Renal cortex interstitium (tissue), 11 donors: ENCODE measurements at regions not wholly inside any gene's neighbourhood (a gene's known extent, or its start where the extent isn't known, plus 50 kb on each side); places are given as distances from the start of the nearest gene placed in this dataset.
A peak's percentile ranks its signal among the peaks of the same experiment; 100 is the strongest.
"Not testable (repeated sequence)": the region's sequence is repeated elsewhere in the genome, so short reads cannot be mapped to it uniquely, and the experiment has no call there.

Source experiments
- DNase-seq, 11 donors: peaks; one replicate each; pipeline ENCODE4 v3.0.0-alpha.2; 2013; ENCODE audit warnings: low read depth in 9 of 11, low spot score in 4 of 11; ENCODE audit errors: extremely low read depth in 1 of 11

DNA sequence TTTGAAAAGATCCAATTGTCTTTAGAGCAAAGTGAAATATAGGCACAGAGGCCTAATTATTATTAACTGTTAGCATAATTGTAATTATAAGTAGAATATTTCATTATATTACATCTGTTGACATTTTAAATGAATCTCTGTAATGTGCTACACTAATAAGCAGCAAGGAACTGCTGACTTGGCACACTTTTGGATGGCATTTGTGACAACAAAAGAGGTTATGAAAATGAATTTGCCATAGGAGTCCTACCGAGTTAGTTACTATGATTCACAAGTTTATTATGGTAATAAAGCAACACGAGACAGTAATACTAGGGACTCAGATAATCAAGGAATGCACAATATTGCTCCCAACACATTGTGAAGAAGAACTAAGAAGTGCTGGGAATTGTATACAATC is 213.8 kb upstream of the PCDH9 start:
- no peak for DNase-seq

DNA sequence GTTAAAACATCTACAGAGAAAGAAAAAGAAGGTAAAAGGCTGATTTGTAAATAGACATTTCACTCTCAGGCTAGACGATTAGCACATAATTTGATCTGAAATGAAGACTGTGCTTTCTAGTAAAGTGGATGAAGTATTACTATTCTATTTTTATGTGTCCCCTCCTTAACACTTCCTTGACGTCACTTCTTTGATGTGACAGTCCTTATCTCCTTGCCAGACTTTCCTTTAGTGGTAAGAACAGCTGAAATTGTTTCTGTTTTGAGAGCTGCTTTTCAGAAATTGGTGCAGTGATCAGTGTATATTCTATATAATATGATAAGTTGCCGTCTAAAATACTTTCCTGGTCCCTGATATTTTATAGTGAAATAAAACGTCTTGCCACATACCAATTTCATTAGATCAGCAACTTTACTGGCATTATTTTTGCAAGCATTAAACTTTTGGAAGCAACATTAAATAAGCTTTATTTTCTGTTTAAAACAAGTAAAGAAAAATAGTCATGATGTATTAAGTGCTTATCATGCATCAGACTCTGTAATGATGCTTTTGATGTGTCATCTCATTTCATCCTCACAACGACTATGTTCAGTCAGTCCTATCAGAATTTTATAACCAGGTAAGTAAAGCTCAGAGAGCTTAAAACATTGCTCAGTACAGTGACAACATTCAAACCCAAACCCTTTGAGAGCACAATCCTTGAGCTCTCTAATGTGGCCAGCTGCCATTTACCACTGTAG is 210.3 kb upstream of the PCDH9 start:
- DNase-seq = peak in 1 of 11 donors; percentile 0

DNA sequence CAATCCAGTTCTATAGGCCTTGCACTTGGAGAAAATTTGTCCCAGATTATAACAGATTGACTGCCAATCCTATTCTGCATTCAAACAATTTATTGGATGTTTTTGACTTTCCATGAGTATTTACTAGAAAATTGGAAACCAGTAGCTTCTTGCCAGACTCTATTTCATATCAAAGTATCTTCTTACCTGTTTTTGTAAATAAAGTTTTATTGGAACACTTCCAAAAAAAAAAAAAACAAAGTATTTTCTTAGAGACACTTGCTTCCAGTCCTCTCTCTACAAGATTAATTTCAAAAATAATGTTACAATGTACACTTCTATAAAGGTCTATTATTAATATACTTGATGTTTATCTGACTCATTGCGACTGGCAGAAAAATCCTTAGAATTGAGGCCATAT is 209.2 kb upstream of the PCDH9 start:
- DNase-seq = no peak

DNA sequence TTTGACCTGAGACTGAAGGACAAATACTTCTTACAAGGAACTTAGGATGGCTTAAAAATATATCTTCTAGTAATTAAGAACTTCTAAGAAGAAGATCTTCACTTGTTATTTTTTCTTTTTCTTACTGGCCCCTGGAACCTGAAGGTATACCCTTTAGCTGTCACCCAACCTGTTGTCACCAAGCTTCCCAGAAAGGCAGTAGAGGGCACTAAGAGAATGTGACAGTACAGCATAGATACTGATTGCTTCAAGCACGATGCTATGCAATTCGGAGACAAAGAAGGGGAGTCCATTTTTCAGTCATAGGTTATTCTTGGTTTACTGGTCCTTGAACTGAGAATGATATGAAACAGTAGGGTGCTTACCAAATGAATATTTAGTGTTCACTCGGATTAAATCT is 208.3 kb upstream of the PCDH9 start:
- no peak for DNase-seq

DNA sequence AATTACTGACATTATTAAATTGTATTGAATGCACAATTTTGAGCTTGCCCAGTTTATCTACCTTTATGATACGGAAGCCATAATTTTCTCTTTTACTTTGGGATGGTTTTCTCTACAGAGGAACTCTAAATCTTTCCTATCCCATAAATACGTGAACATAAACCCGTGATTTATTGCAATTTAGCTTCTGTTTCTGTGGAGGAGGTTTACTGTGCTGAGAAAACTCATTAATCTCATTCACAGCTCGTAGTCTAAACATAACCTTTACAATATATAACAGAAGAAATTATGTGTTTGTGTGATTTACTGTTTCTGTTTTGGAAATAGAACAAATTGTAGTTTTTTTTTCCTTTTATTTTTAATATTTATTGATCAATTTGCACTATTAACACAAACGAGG is 207.1 kb upstream of the PCDH9 start:
- peak in 7 of 11 donors; percentile 7 to 11 (median 9) for DNase-seq

DNA sequence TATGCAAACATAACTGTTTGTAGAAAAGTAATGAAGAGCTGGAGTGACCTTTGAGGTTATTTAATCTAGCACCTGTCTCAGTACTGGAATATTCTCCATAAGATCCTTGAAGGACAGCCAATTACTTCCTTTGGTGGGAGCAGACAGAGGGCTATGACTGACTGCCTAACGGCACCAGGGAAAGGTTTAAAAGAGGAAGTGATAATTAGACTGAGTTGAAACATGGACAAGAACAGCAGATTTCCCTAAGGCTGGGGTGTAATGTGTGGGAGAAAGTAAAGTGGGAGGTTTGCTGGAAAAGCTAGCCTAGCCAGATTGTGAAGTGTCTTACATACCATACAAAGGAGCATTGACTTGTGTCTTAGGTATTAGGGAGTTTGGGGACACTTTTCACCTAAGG is 191.3 kb upstream of the PCDH9 start:
- no peak for DNase-seq

DNA sequence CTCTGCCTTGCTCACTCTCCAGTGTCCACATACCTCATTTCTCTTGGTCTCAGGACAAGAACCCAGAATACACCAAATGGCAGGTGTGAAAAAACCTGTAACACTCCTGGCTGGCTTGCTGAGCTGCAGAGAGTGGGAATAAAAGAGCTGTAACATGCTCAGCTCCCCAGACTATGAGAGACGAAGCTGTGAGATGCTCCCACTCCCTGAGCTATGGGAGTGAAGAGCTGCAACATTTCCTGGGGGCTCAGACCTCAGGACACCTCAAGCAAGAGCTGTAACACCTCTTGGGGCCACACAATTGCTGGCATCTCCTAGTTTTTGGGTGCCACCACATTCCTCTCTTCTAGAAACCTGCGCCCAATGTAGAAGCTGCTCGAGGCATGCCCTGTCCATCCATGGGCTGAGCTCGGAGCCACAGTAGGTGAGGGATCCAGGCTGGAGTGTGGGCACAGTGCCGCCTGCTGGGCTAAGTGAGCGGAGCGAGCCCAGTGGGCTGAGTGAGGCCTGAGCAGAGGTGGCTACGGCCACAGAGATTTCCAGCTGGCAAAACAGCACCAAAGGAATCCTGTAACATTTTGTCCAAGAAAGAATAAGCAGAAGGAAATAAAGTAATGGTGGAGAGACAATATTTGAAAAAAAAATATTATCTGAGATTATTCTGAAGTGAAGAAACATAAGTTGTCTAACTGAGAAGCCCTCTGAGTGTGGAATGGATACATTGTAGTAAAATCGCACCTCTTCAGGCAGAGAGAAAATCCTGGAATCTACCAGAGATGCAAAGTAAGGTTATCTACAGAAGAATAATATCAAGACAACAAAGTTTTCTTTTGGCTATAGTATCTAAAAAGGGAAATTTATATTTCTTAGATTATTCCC is 186.2 kb upstream of the PCDH9 start:
- no peak for DNase-seq

DNA sequence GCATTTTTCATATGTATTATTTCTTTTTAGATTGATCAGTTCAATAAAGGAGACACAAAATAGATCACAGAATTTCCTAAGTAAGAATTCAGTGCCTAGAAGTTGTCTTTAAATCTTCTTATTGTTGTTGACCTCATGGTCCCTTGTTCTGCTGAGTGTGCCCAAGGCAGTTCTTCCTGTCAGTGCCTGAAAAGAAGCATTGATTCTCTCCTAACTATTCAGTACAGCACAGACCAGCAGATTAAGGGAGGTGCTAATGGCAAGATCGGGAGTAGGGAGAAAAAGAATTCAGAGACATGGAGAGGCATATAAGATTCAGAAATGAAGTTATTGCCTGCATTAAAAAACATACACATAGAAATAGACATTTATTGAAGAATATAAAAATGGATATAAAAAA is 180.5 kb upstream of the PCDH9 start:
- DNase-seq = no peak

DNA sequence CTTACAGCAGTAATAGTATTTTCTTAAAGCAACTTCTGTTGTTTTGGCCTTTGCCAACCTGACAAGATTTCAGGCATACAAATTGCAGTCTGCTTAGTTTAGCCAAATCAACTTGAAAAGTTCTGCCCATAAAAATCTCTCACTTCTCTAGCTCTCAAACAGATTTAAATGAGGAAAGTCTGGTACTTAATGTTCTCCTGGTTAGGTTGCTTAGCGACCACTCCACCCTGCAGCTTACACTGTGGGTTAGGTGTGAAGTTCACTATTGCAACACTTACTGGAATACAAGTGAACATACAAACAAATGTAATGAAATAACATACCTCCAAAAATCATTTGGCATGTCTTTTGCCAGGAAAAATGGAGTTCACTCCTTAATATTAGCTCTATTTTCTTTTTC is 178.7 kb upstream of the PCDH9 start:
- DNase-seq = no peak

DNA sequence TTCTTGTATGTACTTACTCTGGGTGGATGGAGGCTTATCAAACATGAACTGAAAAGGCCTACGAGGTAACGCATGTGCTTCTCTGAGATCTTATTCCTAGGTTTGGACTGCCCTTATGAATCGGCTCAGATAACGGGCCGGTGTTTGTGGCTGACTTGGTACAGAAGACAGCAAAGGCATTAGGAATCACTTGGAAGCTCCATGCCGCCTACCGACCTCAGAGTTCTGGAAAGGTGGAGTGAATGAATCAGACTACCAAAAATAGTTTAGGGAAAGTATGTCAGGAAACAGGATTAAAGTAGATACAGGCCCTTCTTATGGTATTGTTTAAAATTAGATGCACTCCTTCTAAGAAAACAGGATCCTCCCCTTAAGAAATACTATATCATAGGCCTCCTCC is 172.4 kb upstream of the PCDH9 start:
- no peak for DNase-seq

DNA sequence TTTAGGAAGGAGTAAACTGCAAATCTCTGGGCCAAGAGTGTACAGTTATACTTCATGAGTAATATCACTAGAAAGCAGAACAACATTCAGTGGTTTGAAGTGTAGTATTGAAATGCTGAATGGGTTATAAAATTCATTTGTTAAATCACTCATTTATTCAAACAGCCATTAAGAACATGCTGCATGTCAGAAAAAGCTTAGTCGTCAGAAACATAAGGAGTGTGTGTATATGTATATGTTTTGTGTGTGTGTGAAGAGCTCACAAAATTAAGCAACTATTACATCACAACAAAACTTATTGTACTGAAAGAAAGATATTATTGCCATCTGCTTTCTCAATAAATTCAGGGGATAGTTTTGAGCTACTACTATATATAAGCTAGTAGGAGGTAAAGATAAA is 165.4 kb upstream of the PCDH9 start:
- no peak for DNase-seq

DNA sequence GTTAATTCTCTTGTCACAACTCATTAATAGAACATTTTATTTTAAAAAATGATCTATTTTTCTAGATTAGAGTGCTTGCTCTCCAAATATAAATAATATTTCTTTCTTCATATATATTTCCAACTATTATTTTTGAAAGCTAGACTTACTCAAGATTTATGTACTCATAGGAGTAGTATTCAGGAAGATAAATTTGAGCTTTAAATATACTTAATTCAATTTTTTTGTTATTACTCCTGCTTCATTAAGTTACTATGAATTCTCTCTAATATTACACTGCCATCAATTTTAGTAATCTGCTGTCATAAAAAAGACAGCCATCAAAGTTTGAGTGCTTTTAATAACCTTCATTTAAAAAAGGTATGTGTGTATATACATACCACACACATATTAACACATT is 161.9 kb upstream of the PCDH9 start:
- DNase-seq = no peak

DNA sequence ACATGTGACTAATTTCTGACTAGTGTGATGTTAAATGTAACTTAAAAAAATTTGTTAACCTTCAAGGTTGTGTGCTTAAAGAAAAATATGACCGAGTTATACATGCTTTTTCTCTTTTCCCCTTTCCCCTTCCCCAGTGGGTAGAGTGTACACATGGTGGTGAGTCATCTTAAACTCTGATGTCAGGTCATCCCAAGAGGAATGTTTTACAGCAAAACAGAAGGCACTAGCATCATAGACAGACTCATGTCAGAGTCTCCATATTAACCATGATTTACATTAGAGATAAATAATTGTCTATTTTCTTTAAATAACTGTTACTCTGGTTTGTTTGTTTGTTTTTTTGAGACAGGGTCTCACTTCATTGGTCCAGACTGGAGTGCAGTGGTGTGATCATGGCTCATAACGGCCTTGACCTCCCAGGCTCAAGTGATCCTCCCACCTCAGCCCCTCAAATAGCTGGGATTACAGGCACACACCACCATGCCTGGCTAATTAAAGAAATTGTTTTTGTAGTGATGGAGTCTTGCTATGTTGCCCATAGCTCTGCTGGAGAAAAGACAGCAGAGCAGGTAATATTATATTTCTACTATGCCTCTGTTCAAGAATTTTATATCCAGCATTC is 160.4 kb upstream of the PCDH9 start:
- DNase-seq = no peak

DNA sequence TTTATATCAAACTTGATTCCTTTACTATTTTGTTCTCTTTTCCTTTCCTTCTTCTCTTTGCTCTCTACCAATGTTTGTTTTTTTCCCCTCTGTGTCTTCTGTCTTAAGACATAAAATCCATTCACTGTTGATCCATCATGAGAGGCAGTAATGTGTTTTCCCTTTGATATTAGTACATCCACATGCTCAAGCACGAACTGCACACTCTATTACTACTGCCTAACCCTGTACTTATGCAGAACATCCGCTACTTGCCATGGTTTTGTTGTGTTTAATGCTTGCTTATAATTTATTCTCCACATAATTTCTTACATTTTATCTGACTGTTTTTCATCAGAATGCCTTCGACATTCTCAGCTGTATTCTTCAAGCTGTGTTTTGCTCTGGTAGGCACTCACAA is 159.0 kb upstream of the PCDH9 start:
- DNase-seq = no peak

DNA sequence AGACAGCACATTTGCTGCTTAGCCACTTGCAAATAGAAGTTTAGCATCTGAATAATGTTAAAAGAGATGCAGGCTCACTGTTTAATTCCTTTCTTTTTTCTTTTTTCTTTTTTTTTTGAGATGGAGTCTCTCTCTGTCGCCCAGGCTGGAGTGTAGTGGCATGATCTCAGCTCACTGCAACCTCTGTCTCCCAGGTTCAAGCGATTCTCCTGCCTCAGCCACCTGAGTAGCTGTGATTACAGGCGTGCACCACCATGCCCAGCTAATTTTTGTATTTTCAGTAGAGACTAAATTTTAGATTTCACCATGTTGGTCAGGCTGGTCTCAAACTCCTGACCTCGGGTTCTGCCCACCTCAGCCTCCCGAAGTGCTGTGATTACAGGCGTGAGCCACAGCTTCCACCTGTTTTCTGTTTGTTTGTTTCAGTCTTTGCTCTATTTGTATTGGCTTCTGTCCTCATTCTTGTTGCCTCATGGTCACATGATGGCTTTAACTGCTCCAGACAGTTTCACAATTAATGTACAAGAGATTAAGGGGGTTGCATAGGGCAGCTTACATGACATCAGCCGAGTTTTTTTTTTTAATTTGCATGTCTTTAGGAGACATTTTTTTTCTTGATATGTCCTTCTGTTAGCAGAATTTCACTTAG is 153.1 kb upstream of the PCDH9 start:
- not testable (repeated sequence) for DNase-seq

DNA sequence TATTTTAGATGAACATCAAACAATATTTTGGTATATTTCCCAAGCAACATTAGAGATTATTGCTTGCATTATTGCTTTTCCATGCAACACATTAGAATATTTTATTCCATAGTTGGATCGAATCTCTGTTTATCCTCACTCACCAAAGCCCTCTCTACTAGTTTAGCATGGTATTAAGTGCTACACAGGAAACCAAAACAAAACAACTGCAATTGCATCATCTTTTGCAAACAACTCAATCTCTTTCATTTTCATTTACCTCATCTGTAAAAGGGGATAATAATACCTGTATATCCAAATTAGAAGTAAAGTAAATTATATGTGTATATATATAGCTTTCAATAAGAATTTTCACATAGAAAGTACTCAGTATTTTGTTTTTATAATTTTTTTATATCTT is 147.8 kb upstream of the PCDH9 start:
- DNase-seq = no peak

DNA sequence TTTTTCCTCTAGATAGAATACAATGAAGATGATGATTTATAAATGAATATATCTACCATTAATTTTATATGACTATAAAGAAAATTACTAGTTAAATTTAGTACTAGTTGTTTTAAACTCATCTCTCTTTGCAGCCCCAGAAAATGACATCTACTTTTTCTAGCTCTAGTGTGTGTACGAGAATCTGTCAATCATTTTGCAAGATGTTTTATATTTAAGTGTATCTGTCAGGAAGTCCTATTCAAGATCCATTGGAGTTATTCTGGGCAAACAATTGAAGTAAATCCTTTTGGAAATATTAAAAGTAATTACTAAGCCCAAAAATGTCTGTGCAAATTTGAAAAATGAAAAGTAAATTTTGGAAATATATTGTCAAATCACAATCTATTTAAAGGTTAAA is 144.3 kb upstream of the PCDH9 start:
- no peak for DNase-seq

DNA sequence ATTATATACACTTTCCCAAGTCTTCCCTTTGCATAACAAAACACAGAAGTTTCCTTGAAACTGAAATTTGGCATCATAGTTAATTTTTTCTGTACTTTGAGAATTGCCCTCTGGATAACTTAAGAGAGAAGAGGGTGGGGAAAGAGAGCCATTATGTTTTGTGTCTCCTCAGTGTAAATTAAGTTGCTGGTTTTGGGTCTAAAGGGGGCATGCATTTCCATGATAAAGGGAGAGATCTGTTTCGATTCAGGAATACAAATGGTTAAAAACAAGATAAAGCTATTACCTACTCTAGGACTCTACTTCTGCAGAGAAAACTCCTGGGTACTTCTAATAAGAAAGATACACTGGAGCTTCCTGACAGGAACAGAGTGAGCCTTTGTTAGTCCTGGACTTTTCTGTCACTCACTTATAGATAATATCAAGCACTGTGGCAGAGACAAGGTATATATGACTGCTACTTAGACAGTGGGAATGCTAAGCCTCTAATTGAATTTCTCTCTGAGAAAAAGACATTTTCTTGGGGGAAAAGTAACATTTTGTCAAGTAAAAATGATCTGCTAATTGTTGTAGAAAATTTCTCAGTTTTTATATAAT is 142.8 kb upstream of the PCDH9 start:
- DNase-seq = no peak

DNA sequence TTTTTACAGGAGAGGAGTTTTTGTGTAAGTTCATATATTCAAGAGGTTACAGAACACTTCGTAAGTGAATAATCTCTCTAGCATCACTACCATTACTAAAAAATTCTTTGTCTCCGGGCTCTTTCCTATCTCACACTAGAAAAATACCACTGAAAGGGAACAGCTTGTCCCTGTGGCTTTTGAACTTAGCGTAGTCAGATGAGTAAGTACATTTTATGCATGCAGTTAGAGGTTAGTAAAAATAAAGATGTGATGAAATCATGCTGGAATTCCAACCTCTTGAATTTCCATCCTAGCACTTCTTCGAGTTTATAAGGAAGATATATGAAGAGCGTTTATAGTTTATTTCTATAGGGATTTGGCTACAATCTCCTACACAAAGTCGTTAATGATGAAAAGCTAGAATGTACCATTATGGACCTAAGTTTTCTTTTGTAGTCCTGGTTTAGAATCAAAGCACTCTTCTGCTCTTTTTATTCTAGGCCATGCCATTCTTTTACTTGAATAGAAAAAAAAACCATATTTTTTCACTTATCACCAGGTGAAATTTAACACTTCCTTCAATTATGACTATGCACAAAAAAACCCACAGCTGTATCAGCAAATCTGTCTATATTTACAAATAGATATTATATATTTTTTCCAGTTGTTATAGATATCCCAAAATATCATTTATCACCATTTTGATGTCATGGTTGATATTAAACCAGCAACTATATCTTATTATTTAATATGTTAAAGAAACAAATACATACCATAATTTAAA is 139.9 kb upstream of the PCDH9 start:
- no peak for DNase-seq
